Fibroblast of mammary gland (primary cell): ENCODE measurements at regions not wholly inside any gene's neighbourhood (a gene's known extent, or its start where the extent isn't known, plus 50 kb on each side); places are given as distances from the start of the nearest gene placed in this dataset.
"Not testable (repeated sequence)": the region's sequence is repeated elsewhere in the genome, so short reads cannot be mapped to it uniquely, and the experiment has no call there.

Experiments
- DNase-seq: peaks from one replicate; pipeline ENCODE4 v3.0.0-alpha.2; 2010; ENCODE audit warnings: low read depth
- H3K4me3 ChIP-seq: 2 replicates; pipeline ENCODE4 v1.5.1; 2011; ENCODE audit warnings: low read depth, mild to moderate bottlenecking, low read length, moderate library complexity; ENCODE audit not compliant: control insufficient read depth
- CTCF ChIP-seq: conservative IDR thresholded peaks from 2 replicates; pipeline ENCODE4 v1.5.1; 2011; ENCODE audit warnings: low read depth, low read length, inconsistent platforms; ENCODE audit not compliant: control insufficient read depth, insufficient read depth

- no peak for TF ChIP-seq CTCF
- no peak overlapping the region for H3K4me3 ChIP-seq
Observed at GRCh38 chr7:51824050-51824449, 507.4 kb upstream of the COBL start.

DNA sequence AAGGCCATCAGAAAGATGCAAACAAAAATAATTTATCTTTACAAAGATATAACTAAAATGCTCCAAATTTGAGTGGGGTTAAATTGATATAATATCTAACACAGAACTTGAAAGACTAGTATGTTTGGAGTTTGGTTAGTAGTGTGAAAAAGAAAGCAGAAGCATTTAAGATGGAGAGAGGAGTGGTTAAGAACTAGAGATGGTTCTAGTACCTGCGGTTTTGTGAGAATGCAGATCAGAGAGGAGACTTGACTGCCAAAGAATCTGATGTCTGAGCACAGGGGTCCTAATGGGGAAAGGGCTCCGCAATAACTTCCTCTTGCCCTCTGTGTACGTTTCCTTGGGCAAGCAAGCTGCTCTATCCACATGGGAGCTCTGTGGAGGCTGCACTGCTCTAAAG lies 506.8 kb upstream of the COBL start:
- DNase-seq = no peak
- no peak for TF ChIP-seq CTCF

More at GRCh38 chr7:51824050-51824449, 507.4 kb upstream of the COBL start:
- DNase-seq = no peak

GRCh38 chr7:51817694-51818225 lies 501.2 kb upstream of the COBL start:
- TF ChIP-seq CTCF = no peak
- no peak overlapping the region for H3K4me3 ChIP-seq
- DNase-seq = no peak

More for the DNA sequence above, 506.8 kb upstream of the COBL start:
- no peak overlapping the region for H3K4me3 ChIP-seq

- H3K4me3 ChIP-seq, DNase-seq: not testable (repeated sequence)
Observed at GRCh38 chr7:51805783-51806431, 489.3 kb upstream of the COBL start.

GRCh38 chr7:51802718-51803117 lies 486.1 kb upstream of the COBL start:
- H3K4me3 ChIP-seq = no peak overlapping the region
- no peak for DNase-seq
- TF ChIP-seq CTCF = no peak

DNA sequence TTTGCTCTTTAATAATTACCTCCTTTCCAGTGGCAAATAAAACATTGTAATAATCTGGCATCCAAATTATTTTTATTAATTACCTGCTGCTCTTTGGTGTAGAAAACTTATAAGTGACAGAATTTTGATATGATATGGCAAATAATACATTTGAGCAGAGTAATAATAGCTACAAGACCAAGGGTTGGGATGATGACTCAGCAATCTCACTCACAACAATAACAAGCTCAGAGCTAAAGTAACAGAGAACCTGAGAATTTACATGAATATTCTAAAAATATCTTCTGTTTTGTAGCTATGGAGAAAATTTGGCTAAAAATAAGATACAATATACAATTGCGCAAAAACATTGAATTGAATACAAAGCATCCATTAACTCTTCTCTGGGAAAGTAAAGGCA lies 480.8 kb upstream of the COBL start:
- no peak for DNase-seq
- no peak overlapping the region for H3K4me3 ChIP-seq
- TF ChIP-seq CTCF = no peak

- no peak for TF ChIP-seq CTCF
- no peak for DNase-seq
- no peak overlapping the region for H3K4me3 ChIP-seq
Observed at GRCh38 chr7:51792796-51793195, 476.2 kb upstream of the COBL start.
